GM12878 (cell line): ENCODE measurements at regions not wholly inside any gene's neighbourhood (a gene's known extent, or its start where the extent isn't known, plus 50 kb on each side); places are given as distances from the start of the nearest gene placed in this dataset.

Experiments used
- ATAC-seq: fragments of 200-7000 bp; cut with Tn5 transposase; 3 replicates; pipeline ENCODE4 v1.9.1; 2020; ENCODE audit warnings: mild to moderate bottlenecking, moderate library complexity
- BruUV-seq: library from RNA; stranded (reverse); fragments of 400-500 nt; replicated peaks from 2 replicates; lab custom pipeline; 2021; lab: Mats Ljungman, UMichigan
- CTCF ChIA-PET: fragments of 300-600 bp; sonication (Branson Sonifier 250); formaldehyde crosslinking; extraction: SDS; loops from one replicate; lab custom pipeline; 2021; ENCODE audit warnings: inconsistent platforms; lab: Yijun Ruan, JAX
- POLR2A ChIA-PET: fragments of 350-600 bp; formaldehyde crosslinking; extraction: SDS; loops from one replicate; lab custom pipeline; 2021; ENCODE audit warnings: inconsistent platforms; lab: Charles Lee
- RAD21 ChIA-PET: fragments of 300-600 bp; sonication (Branson Sonifier 250); formaldehyde crosslinking; loops from one replicate; lab custom pipeline; 2023; ENCODE audit warnings: antibody characterized with exemption; ENCODE audit not compliant: unreplicated experiment; lab: Charles Lee
- SMC1A ChIA-PET: fragments of 300-600 bp; sonication (Branson Sonifier 250); formaldehyde crosslinking; loops from one replicate; lab custom pipeline; 2023; ENCODE audit not compliant: unreplicated experiment, uncharacterized antibody; lab: Charles Lee
- DNase-seq: peaks from one replicate; pipeline ENCODE4 v3.0.0-alpha.2; 2011; ENCODE audit warnings: low read depth, low spot score
- FAIRE-seq: peaks from 3 replicates; lab custom pipeline; 2011; peaks lifted over from hg19 to GRCh38; lab: Jason Lieb, UNC
- H2AFZ ChIP-seq: 2 replicates; pipeline ENCODE4 v1.6.0; 2011; ENCODE audit warnings: low read depth, low read length, control low read depth; ENCODE audit not compliant: control insufficient read depth
- H3K27ac ChIP-seq: 2 replicates; pipeline ENCODE4 v1.5.1; 2011; ENCODE audit warnings: control low read depth; ENCODE audit not compliant: control insufficient read depth, insufficient read depth
- H3K27me3 ChIP-seq, 2 experiments: replicated peaks in 1 of 2; 2 replicates each; pipeline versions ENCODE4 v1.6.0 to v1.6.1; 2011; ENCODE audit warnings: low read length in 1 of 2; ENCODE audit not compliant: control insufficient read depth in 2 of 2, insufficient read depth in 2 of 2
- H3K36me3 ChIP-seq, 2 experiments: 2 replicates each; pipeline ENCODE4 v1.5.1; 2011; ENCODE audit warnings: low read length in 1 of 2; ENCODE audit not compliant: control insufficient read depth in 2 of 2, insufficient read depth in 2 of 2
- H3K4me1 ChIP-seq: 2 replicates; pipeline ENCODE4 v1.6.1; 2011; ENCODE audit warnings: mild to moderate bottlenecking, low read length, moderate library complexity, mixed read lengths; ENCODE audit not compliant: control insufficient read depth, insufficient read depth
- H3K4me2 ChIP-seq: 2 replicates; pipeline ENCODE4 v1.6.0; 2011; ENCODE audit warnings: control low read depth; ENCODE audit not compliant: control insufficient read depth, insufficient read depth
- H3K4me3 ChIP-seq: fragments of 200-600 bp; sonication (generic); 2 replicates; pipeline ENCODE4 v1.5.1; 2016
- H3K79me2 ChIP-seq: 2 replicates; pipeline ENCODE4 v1.6.0; 2011; ENCODE audit warnings: low read length; ENCODE audit not compliant: control insufficient read depth, insufficient read depth
- H3K9ac ChIP-seq: 2 replicates; pipeline ENCODE4 v1.8.0; 2011; ENCODE audit warnings: low read length, control low read depth, mixed read lengths; ENCODE audit not compliant: control insufficient read depth, insufficient read depth
- H3K9me3 ChIP-seq: replicated peaks from 3 replicates; pipeline ENCODE4 v1.5.1; 2011; ENCODE audit warnings: mild to moderate bottlenecking, low read length; ENCODE audit not compliant: control insufficient read depth, insufficient read depth
- H4K20me1 ChIP-seq: 2 replicates; pipeline ENCODE4 v1.6.0; 2011; ENCODE audit not compliant: control insufficient read depth, insufficient read depth
- ATF3 ChIP-seq: IDR thresholded peaks from 2 replicates; pipeline ENCODE4 v1.6.1; 2011; ENCODE audit warnings: low read depth, mild to moderate bottlenecking, low read length, moderate library complexity, borderline replicate concordance; ENCODE audit errors: extremely low read depth
- ATF7 ChIP-seq: fragments of 450-650 bp; IDR thresholded peaks from 2 replicates; pipeline ENCODE4 v1.6.1; 2016; ENCODE audit warnings: low read depth, mild to moderate bottlenecking
- BHLHE40 ChIP-seq, 2 experiments: fragments of 450-650 bp in 1 of 2; IDR thresholded peaks; 2 replicates each; pipeline ENCODE4 v1.6.1; 2011 to 2017; ENCODE audit warnings: low read depth in 2 of 2, borderline replicate concordance in 1 of 2, improper control_type of control experiment in 1 of 2, low read length in 1 of 2, mild to moderate bottlenecking in 1 of 2
- BRCA1 ChIP-seq: IDR thresholded peaks from 2 replicates; pipeline ENCODE4 v1.6.1; 2011; ENCODE audit warnings: low read depth, low read length, improper control_type of control experiment
- CHD2 ChIP-seq: IDR thresholded peaks from 2 replicates; pipeline ENCODE4 v1.6.1; 2011; ENCODE audit warnings: low read depth, low read length, improper control_type of control experiment, borderline replicate concordance
- E4F1 ChIP-seq: fragments of 450-650 bp; IDR thresholded peaks from 2 replicates; pipeline ENCODE4 v1.6.1; 2018; ENCODE audit warnings: borderline replicate concordance, mild to moderate bottlenecking; ENCODE audit not compliant: partially characterized antibody
- ESRRA ChIP-seq: IDR thresholded peaks from 2 replicates; pipeline ENCODE4 v1.6.1; 2012; ENCODE audit warnings: mild to moderate bottlenecking, low read length, improper control_type of control experiment
- NFYA ChIP-seq: IDR thresholded peaks from 2 replicates; pipeline ENCODE4 v1.6.1; 2011; ENCODE audit warnings: low read depth, mild to moderate bottlenecking, low read length, improper control_type of control experiment, borderline replicate concordance
- NFYB ChIP-seq: IDR thresholded peaks from 2 replicates; pipeline ENCODE4 v1.6.1; 2011; ENCODE audit warnings: low read depth, mild to moderate bottlenecking, low read length, improper control_type of control experiment, moderate library complexity; ENCODE audit not compliant: insufficient read depth
- PAX5 ChIP-seq: IDR thresholded peaks from 2 replicates; pipeline ENCODE4 v1.6.1; 2011; ENCODE audit warnings: low read depth, low read length, borderline replicate concordance
- PML ChIP-seq: IDR thresholded peaks from 2 replicates; pipeline ENCODE4 v1.6.1; 2012; ENCODE audit warnings: low read length, inconsistent platforms
- POU2F2 ChIP-seq: IDR thresholded peaks from 3 replicates; pipeline ENCODE4 v1.6.1; 2011; ENCODE audit warnings: low read depth, mild to moderate bottlenecking, low read length, borderline replicate concordance
- RAD51 ChIP-seq: fragments of 450-650 bp; IDR thresholded peaks from 2 replicates; pipeline ENCODE4 v1.6.1; 2016; ENCODE audit warnings: moderate library complexity, mild to moderate bottlenecking, inconsistent platforms
- YBX1 ChIP-seq: fragments of 450-650 bp; IDR thresholded peaks from 2 replicates; pipeline ENCODE4 v1.6.1; 2016; ENCODE audit warnings: antibody characterized with exemption
- ZNF24 ChIP-seq: fragments of 450-650 bp; IDR thresholded peaks from 2 replicates; pipeline ENCODE4 v1.6.1; 2017; ENCODE audit warnings: antibody characterized with exemption, mild to moderate bottlenecking
- WGBS: methylation state at CpG from one replicate; pipeline ENCODE4 v1.1.6; 2016; ENCODE audit warnings: low lambda C conversion rate; ENCODE audit not compliant: insufficient replicate concordance, insufficient coverage; ENCODE audit errors: missing lambda C conversion rate; 5-methylcytosine and 5-hydroxymethylcytosine counted together
- in situ Hi-C: fragments of 300-500 bp; cut with MboI; formaldehyde crosslinking; loops from 9 replicates; pipeline ENCODE4 v1.14.3; 2018; ENCODE audit warnings: mixed read lengths
- intact Hi-C: fragments of 100-400 bp; cut with micrococcal nuclease; formaldehyde crosslinking; loops from one replicate; pipeline ENCODE4 v1.14.2; 2022; ENCODE audit not compliant: unreplicated experiment
- TF ChIP-seq, protein P1 (sequence below): fragments of 450-650 bp; IDR thresholded peaks from 2 replicates; pipeline ENCODE4 v1.6.1; 2014; ENCODE audit warnings: mild to moderate bottlenecking

DNA sequence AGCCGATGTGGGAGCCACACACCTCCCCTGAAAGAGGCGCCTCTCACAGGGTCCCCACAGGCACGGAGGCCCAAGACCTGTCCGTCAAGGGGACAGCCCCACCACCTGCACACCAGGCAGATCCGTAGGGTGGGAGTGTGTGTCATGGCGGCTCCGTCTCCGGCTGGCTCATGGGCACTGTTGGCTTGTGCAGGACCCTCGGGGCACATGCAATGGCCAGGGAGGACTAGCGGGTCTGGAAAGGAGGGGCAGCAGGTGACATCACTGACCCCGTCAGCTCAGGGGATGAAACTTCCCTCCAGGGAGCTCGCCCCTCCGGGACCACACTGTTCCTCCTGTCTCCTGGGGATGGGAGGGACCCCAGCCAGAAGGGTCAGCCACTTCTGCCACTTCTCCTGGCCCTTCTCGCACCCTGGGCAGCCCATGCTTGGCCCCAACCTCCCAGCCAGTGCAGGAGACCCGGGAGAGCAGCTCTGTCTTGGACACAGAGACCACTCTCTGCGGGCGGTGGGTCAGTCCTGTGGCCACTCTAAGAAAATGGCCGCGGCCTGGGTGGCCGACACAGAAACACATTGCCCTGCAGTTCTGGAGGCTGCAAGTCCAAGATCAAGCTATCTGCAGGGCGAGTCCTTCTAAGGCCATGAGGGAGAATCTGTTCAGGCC is 75.1 kb upstream of the TWIST2 start:
- TF ChIP-seq E4F1 (no peak), NFYB (no peak), ZNF24 (no peak), CHD2 (no peak), YBX1 (no peak), ESRRA (no peak), PML (no peak), BHLHE40 (IDR thresholded peaks at IDR 0.05; ENCODE audit: borderline replicate concordance in 1 of 2, low read depth in 2 of 2, low read length in 1 of 2) (no peak), ATF7 (no peak), POU2F2 (no peak), NFYA (no peak), PAX5 (no peak), BRCA1 (no peak), ATF3 (no peak), RAD51 (no peak)
- TF ChIP-seq, protein P1, sequence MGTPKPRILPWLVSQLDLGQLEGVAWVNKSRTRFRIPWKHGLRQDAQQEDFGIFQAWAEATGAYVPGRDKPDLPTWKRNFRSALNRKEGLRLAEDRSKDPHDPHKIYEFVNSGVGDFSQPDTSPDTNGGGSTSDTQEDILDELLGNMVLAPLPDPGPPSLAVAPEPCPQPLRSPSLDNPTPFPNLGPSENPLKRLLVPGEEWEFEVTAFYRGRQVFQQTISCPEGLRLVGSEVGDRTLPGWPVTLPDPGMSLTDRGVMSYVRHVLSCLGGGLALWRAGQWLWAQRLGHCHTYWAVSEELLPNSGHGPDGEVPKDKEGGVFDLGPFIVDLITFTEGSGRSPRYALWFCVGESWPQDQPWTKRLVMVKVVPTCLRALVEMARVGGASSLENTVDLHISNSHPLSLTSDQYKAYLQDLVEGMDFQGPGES = no peak
- Histone ChIP-seq H3K9ac (no peak overlapping the region), H3K27ac (no peak overlapping the region), H2AFZ (no peak overlapping the region), H3K27me3 (no peaks in the 10 kb centered on the region), H3K4me1 (no peaks in the 10 kb centered on the region), H3K79me2 (no peaks in the 10 kb centered on the region), H3K36me3 (no peaks in the 10 kb centered on the region), H3K9me3 (no peaks in the 10 kb centered on the region; the same call in 1 of the 3 replicates), H3K4me2 (no peak overlapping the region), H4K20me1 (no peaks in the 10 kb centered on the region), H3K4me3 (no peak overlapping the region)
- ChIA-PET POLR2A (no interaction called here), CTCF (no interaction called here), RAD21 (no interaction called here), SMC1A (no interaction called here)
- FAIRE-seq = no peak
- no peak for DNase-seq
- in situ Hi-C loops = no loop called here
- WGBS = 44% methylated on average over 21 of the region's 21 CpGs
- intact Hi-C loops = no loop called here
- ATAC-seq = no peak
- BruUV-seq = no TSS peak
